GM23338 (cell line): ENCODE measurements at regions not wholly inside any gene's neighbourhood (a gene's known extent, or its start where the extent isn't known, plus 50 kb on each side); places are given as distances from the start of the nearest gene placed in this dataset.

ENCODE experiments used
- CREB1 ChIP-seq: fragments of 250-450 bp; sonication (Bioruptor Pico); IDR thresholded peaks from 2 replicates; pipeline ENCODE4 v1.5.0; 2020; ENCODE audit warnings: low read depth, mild to moderate bottlenecking, moderate library complexity
- EZH2 ChIP-seq: fragments of 200-600 bp; sonication (generic); IDR thresholded peaks from one replicate; pipeline ENCODE4 v1.8.0; 2017; ENCODE audit warnings: antibody characterized with exemption, mild to moderate bottlenecking, low read depth; ENCODE audit not compliant: unreplicated experiment
- EZH2phosphoT487 ChIP-seq: fragments of 200-600 bp; sonication (generic); IDR thresholded peaks from one replicate; pipeline ENCODE4 v1.8.1; 2018; ENCODE audit warnings: antibody characterized with exemption; ENCODE audit not compliant: unreplicated experiment
- JUNB ChIP-seq: IDR thresholded peaks from one replicate; pipeline ENCODE4 v1.6.1; 2016; ENCODE audit warnings: antibody characterized with exemption; ENCODE audit not compliant: unreplicated experiment
- NANOG ChIP-seq: IDR thresholded peaks from 2 replicates; pipeline ENCODE4 v1.6.1; 2016; ENCODE audit warnings: antibody characterized with exemption, borderline replicate concordance
- POLR2AphosphoS5 ChIP-seq: IDR thresholded peaks from 2 replicates; pipeline ENCODE4 v1.6.1; 2016; ENCODE audit warnings: antibody characterized with exemption, low read depth
- STAT1 ChIP-seq: IDR thresholded peaks from one replicate; pipeline ENCODE4 v1.6.1; 2016; ENCODE audit warnings: antibody characterized with exemption; ENCODE audit not compliant: unreplicated experiment
- ZNF114 ChIP-seq: fragments of 250-450 bp; sonication (Bioruptor Pico); IDR thresholded peaks from 2 replicates; pipeline ENCODE4 v1.5.0; 2020; ENCODE audit warnings: mild to moderate bottlenecking, moderate library complexity
- ZNF331 ChIP-seq: fragments of 250-450 bp; sonication (Bioruptor Pico); IDR thresholded peaks from 2 replicates; pipeline ENCODE4 v1.5.0; 2020; ENCODE audit warnings: low read depth, mild to moderate bottlenecking, moderate library complexity
- TF ChIP-seq, protein P1 (sequence below), 2 experiments: fragments of 200-600 bp in 1 of 2; sonication (generic) in 1 of 2; conservative IDR thresholded peaks; 2 replicates each; pipeline versions ENCODE4 v1.5.1 to v1.6.1; 2016 to 2017; ENCODE audit warnings: antibody characterized with exemption in 2 of 2, low read depth in 2 of 2, mild to moderate bottlenecking in 2 of 2, moderate library complexity in 1 of 2
- TF ChIP-seq, protein P2 (sequence below): IDR thresholded peaks from one replicate; pipeline ENCODE4 v1.6.1; 2018; ENCODE audit warnings: antibody characterized with exemption; ENCODE audit not compliant: unreplicated experiment
- TF ChIP-seq, protein P3 (sequence below): IDR thresholded peaks from 2 replicates; pipeline ENCODE4 v1.6.1; 2016; ENCODE audit warnings: antibody characterized with exemption
- TF ChIP-seq, protein P4 (sequence below): fragments of 250-450 bp; sonication (Bioruptor Pico); IDR thresholded peaks from 2 replicates; pipeline ENCODE4 v1.5.0; 2020; ENCODE audit warnings: mild to moderate bottlenecking, moderate library complexity

DNA sequence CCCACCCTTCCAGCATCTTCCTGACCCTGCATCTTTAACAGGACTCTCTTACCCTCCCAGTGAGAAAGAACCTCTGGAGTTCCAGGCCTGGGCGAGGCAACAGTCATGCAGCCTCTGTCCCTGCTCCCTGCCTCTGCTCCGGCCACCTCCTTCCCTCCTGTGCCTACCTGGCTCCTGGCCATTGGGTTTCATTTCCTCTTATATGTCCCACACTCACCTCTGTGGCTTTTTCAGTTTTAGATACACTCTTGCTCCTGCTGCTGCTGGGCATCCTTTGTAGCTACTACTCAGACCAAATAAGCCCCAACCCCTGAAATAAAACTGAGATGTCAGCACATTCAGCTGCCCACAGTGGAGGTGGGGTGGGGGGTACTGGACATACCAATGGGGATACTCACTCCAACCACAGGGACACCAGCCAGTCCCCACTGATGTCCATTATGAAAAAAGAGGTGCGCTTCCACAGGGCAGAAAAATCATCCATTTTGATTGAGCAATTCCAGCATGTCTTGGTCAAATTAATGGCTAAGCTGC lies 99.1 kb upstream of the NRXN3 start:
- TF ChIP-seq EZH2 = no peak
- TF ChIP-seq POLR2AphosphoS5 = no peak
- TF ChIP-seq, protein P1, sequence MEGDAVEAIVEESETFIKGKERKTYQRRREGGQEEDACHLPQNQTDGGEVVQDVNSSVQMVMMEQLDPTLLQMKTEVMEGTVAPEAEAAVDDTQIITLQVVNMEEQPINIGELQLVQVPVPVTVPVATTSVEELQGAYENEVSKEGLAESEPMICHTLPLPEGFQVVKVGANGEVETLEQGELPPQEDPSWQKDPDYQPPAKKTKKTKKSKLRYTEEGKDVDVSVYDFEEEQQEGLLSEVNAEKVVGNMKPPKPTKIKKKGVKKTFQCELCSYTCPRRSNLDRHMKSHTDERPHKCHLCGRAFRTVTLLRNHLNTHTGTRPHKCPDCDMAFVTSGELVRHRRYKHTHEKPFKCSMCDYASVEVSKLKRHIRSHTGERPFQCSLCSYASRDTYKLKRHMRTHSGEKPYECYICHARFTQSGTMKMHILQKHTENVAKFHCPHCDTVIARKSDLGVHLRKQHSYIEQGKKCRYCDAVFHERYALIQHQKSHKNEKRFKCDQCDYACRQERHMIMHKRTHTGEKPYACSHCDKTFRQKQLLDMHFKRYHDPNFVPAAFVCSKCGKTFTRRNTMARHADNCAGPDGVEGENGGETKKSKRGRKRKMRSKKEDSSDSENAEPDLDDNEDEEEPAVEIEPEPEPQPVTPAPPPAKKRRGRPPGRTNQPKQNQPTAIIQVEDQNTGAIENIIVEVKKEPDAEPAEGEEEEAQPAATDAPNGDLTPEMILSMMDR (conservative IDR thresholded peaks at IDR 0.05; ENCODE audit: low read depth in 2 of 2) = no peak
- no peak for TF ChIP-seq STAT1
- no peak for TF ChIP-seq EZH2phosphoT487
- TF ChIP-seq, protein P2, sequence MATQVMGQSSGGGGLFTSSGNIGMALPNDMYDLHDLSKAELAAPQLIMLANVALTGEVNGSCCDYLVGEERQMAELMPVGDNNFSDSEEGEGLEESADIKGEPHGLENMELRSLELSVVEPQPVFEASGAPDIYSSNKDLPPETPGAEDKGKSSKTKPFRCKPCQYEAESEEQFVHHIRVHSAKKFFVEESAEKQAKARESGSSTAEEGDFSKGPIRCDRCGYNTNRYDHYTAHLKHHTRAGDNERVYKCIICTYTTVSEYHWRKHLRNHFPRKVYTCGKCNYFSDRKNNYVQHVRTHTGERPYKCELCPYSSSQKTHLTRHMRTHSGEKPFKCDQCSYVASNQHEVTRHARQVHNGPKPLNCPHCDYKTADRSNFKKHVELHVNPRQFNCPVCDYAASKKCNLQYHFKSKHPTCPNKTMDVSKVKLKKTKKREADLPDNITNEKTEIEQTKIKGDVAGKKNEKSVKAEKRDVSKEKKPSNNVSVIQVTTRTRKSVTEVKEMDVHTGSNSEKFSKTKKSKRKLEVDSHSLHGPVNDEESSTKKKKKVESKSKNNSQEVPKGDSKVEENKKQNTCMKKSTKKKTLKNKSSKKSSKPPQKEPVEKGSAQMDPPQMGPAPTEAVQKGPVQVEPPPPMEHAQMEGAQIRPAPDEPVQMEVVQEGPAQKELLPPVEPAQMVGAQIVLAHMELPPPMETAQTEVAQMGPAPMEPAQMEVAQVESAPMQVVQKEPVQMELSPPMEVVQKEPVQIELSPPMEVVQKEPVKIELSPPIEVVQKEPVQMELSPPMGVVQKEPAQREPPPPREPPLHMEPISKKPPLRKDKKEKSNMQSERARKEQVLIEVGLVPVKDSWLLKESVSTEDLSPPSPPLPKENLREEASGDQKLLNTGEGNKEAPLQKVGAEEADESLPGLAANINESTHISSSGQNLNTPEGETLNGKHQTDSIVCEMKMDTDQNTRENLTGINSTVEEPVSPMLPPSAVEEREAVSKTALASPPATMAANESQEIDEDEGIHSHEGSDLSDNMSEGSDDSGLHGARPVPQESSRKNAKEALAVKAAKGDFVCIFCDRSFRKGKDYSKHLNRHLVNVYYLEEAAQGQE = no peak
- no peak for TF ChIP-seq ZNF114 (CRISPR knock-in tag)
- no peak for TF ChIP-seq CREB1 (CRISPR knock-in tag)
- TF ChIP-seq JUNB = no peak
- TF ChIP-seq, protein P3, sequence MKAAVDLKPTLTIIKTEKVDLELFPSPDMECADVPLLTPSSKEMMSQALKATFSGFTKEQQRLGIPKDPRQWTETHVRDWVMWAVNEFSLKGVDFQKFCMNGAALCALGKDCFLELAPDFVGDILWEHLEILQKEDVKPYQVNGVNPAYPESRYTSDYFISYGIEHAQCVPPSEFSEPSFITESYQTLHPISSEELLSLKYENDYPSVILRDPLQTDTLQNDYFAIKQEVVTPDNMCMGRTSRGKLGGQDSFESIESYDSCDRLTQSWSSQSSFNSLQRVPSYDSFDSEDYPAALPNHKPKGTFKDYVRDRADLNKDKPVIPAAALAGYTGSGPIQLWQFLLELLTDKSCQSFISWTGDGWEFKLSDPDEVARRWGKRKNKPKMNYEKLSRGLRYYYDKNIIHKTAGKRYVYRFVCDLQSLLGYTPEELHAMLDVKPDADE = no peak
- TF ChIP-seq, protein P4, sequence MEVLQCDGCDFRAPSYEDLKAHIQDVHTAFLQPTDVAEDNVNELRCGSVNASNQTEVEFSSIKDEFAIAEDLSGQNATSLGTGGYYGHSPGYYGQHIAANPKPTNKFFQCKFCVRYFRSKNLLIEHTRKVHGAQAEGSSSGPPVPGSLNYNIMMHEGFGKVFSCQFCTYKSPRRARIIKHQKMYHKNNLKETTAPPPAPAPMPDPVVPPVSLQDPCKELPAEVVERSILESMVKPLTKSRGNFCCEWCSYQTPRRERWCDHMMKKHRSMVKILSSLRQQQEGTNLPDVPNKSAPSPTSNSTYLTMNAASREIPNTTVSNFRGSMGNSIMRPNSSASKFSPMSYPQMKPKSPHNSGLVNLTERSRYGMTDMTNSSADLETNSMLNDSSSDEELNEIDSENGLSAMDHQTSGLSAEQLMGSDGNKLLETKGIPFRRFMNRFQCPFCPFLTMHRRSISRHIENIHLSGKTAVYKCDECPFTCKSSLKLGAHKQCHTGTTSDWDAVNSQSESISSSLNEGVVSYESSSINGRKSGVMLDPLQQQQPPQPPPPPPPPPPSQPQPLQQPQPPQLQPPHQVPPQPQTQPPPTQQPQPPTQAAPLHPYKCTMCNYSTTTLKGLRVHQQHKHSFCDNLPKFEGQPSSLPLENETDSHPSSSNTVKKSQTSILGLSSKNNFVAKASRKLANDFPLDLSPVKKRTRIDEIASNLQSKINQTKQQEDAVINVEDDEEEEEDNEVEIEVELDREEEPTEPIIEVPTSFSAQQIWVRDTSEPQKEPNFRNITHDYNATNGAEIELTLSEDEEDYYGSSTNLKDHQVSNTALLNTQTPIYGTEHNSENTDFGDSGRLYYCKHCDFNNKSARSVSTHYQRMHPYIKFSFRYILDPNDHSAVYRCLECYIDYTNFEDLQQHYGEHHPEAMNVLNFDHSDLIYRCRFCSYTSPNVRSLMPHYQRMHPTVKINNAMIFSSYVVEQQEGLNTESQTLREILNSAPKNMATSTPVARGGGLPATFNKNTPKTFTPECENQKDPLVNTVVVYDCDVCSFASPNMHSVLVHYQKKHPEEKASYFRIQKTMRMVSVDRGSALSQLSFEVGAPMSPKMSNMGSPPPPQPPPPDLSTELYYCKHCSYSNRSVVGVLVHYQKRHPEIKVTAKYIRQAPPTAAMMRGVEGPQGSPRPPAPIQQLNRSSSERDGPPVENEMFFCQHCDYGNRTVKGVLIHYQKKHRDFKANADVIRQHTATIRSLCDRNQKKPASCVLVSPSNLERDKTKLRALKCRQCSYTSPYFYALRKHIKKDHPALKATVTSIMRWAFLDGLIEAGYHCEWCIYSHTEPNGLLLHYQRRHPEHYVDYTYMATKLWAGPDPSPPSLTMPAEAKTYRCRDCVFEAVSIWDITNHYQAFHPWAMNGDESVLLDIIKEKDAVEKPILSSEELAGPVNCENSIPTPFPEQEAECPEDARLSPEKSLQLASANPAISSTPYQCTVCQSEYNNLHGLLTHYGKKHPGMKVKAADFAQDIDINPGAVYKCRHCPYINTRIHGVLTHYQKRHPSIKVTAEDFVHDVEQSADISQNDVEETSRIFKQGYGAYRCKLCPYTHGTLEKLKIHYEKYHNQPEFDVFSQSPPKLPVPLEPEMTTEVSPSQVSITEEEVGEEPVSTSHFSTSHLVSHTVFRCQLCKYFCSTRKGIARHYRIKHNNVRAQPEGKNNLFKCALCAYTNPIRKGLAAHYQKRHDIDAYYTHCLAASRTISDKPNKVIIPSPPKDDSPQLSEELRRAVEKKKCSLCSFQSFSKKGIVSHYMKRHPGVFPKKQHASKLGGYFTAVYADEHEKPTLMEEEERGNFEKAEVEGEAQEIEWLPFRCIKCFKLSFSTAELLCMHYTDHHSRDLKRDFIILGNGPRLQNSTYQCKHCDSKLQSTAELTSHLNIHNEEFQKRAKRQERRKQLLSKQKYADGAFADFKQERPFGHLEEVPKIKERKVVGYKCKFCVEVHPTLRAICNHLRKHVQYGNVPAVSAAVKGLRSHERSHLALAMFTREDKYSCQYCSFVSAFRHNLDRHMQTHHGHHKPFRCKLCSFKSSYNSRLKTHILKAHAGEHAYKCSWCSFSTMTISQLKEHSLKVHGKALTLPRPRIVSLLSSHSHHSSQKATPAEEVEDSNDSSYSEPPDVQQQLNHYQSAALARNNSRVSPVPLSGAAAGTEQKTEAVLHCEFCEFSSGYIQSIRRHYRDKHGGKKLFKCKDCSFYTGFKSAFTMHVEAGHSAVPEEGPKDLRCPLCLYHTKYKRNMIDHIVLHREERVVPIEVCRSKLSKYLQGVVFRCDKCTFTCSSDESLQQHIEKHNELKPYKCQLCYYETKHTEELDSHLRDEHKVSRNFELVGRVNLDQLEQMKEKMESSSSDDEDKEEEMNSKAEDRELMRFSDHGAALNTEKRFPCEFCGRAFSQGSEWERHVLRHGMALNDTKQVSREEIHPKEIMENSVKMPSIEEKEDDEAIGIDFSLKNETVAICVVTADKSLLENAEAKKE = no peak
- no peak for TF ChIP-seq NANOG
- TF ChIP-seq ZNF331 = no peak
